K562 (cell line): ENCODE measurements at regions not wholly inside any gene's neighbourhood (a gene's known extent, or its start where the extent isn't known, plus 50 kb on each side); places are given as distances from the start of the nearest gene placed in this dataset.

Experiments used
- ATAC-seq: fragments of 200-7000 bp; cut with Tn5 transposase; 3 replicates; pipeline ENCODE4 v1.9.1; 2020; ENCODE audit warnings: moderate library complexity
- BruUV-seq: library from RNA; stranded (reverse); fragments of 400-500 nt; replicated peaks from 2 replicates; lab custom pipeline; 2021; lab: Mats Ljungman, UMichigan
- CTCF ChIA-PET: fragments of 300-600 bp; formaldehyde crosslinking; extraction: SDS; loops from one replicate; lab custom pipeline; 2021; ENCODE audit warnings: low intra/inter-chr PET ratio; lab: Yijun Ruan, JAX
- POLR2A ChIA-PET: fragments of 300-600, 350-650 bp; sonication (Branson Sonifier 250); formaldehyde crosslinking; extraction: SDS; loops from one replicate; lab custom pipeline; 2021; ENCODE audit warnings: antibody characterized with exemption, inconsistent platforms; lab: Yijun Ruan, JAX
- DNase-seq, 4 experiments: peaks; one replicate each; pipeline versions ENCODE4 v3.0.0 to v3.0.0-alpha.2; 2011 to 2018; ENCODE audit warnings: low spot score in 3 of 4, mixed read lengths in 3 of 4; ENCODE audit errors: extremely low read depth in 1 of 4
- FAIRE-seq: peaks from 2 replicates; lab custom pipeline; 2011; peaks lifted over from hg19 to GRCh38; lab: Jason Lieb, UNC
- H2AFZ ChIP-seq: 2 replicates; pipeline ENCODE4 v1.6.0; 2011; ENCODE audit warnings: low read depth, low read length, control low read depth, inconsistent platforms
- H3K27ac ChIP-seq: fragments of 200-600 bp; 3 replicates; pipeline ENCODE4 v1.8.0; 2011; ENCODE audit warnings: low read depth, mild to moderate bottlenecking, control low read depth, inconsistent platforms, low read length, moderate library complexity, mixed read lengths; ENCODE audit errors: extremely low read depth
- H3K27me3 ChIP-seq, 2 experiments: fragments of 300-600 bp in 1 of 2; 2 replicates in 1 of 2; 3 replicates in 1 of 2; pipeline versions ENCODE4 v1.6.0 to v1.8.0; 2011; ENCODE audit warnings: inconsistent platforms in 2 of 2, low read length in 2 of 2, mild to moderate bottlenecking in 1 of 2, mixed read lengths in 1 of 2, moderate library complexity in 1 of 2; ENCODE audit not compliant: control insufficient read depth in 2 of 2, insufficient read depth in 2 of 2
- H3K36me3 ChIP-seq: fragments of 300-600 bp; 3 replicates; pipeline ENCODE4 v1.8.0; 2011; ENCODE audit warnings: mild to moderate bottlenecking, low read length, inconsistent platforms; ENCODE audit not compliant: control insufficient read depth, insufficient read depth
- H3K4me1 ChIP-seq, 2 experiments: fragments of 200-600 bp in 1 of 2; replicated peaks in 1 of 2; 2 replicates in 1 of 2; 3 replicates in 1 of 2; pipeline versions ENCODE4 v1.5.1 to v1.8.0; 2011; ENCODE audit warnings: inconsistent platforms in 2 of 2, low read length in 2 of 2, mild to moderate bottlenecking in 1 of 2, mixed read lengths in 1 of 2, moderate library complexity in 1 of 2; ENCODE audit not compliant: control insufficient read depth in 2 of 2, insufficient read depth in 2 of 2
- H3K4me2 ChIP-seq: 2 replicates; pipeline ENCODE4 v1.6.1; 2011; ENCODE audit warnings: low read length, control low read depth, inconsistent platforms, mixed read lengths; ENCODE audit not compliant: insufficient read depth
- H3K4me3 ChIP-seq: fragments of 200-600 bp; sonication (generic), shearing (Covaris generic); 2 replicates; pipeline ENCODE4 v1.5.1; 2016; ENCODE audit warnings: control low read depth, inconsistent platforms
- H3K79me2 ChIP-seq: fragments of 200-600 bp; 3 replicates; pipeline ENCODE4 v1.8.0; 2011; ENCODE audit warnings: low read length, inconsistent platforms; ENCODE audit not compliant: control insufficient read depth, insufficient read depth
- H3K9ac ChIP-seq, 2 experiments: 2 replicates each; pipeline versions ENCODE4 v1.6.0 to v1.6.1; 2011; ENCODE audit warnings: low read depth in 2 of 2, low read length in 2 of 2, control low read depth in 1 of 2, inconsistent platforms in 1 of 2, mild to moderate bottlenecking in 1 of 2, mixed read lengths in 1 of 2; ENCODE audit not compliant: insufficient read depth in 1 of 2
- H3K9me1 ChIP-seq: one replicate; pipeline ENCODE4 v1.6.0; 2011; ENCODE audit warnings: inconsistent platforms, mild to moderate bottlenecking, low read length, moderate library complexity; ENCODE audit not compliant: control insufficient read depth, insufficient read depth
- H3K9me3 ChIP-seq: replicated peaks from 2 replicates; pipeline ENCODE4 v1.5.1; 2011; ENCODE audit warnings: low read depth, low read length, inconsistent platforms; ENCODE audit not compliant: control insufficient read depth, insufficient read depth
- H4K20me1 ChIP-seq: replicated peaks from 2 replicates; pipeline ENCODE4 v1.6.1; 2011; ENCODE audit warnings: low read length, inconsistent platforms, mixed read lengths; ENCODE audit not compliant: control insufficient read depth, insufficient read depth
- CXXC5 ChIP-seq: fragments of 250-450 bp; sonication (Bioruptor Pico); IDR thresholded peaks from 2 replicates; pipeline ENCODE4 v1.8.0; 2022; ENCODE audit warnings: inconsistent platforms, mild to moderate bottlenecking, moderate library complexity
- HNRNPLL ChIP-seq: fragments of 200-400 bp; formaldehyde crosslinking; IDR thresholded peaks from 2 replicates; pipeline ENCODE4 v1.6.1; 2017; ENCODE audit warnings: low read length, low read depth, mild to moderate bottlenecking; ENCODE audit not compliant: poor library complexity, severe bottlenecking
- RBFOX2 ChIP-seq: fragments of 200-400 bp; formaldehyde crosslinking; IDR thresholded peaks from 2 replicates; pipeline ENCODE4 v1.6.1; 2017; ENCODE audit warnings: low read depth, mild to moderate bottlenecking, low read length, moderate library complexity
- SP1 ChIP-seq: sonication (generic); formaldehyde crosslinking; IDR thresholded peaks from 2 replicates; pipeline ENCODE4 v1.8.1; 2022; ENCODE audit warnings: mild to moderate bottlenecking, missing genetic modification reagents
- SREBF1 ChIP-seq: fragments of 150-350 bp; IDR thresholded peaks from 2 replicates; pipeline ENCODE4 v1.6.1; 2014; ENCODE audit warnings: antibody characterized with exemption, low read depth, low read length, borderline replicate concordance
- SRSF1 ChIP-seq: fragments of 200-400 bp; formaldehyde crosslinking; IDR thresholded peaks from 2 replicates; pipeline ENCODE4 v1.6.1; 2017; ENCODE audit warnings: mild to moderate bottlenecking, low read depth, low read length, moderate library complexity
- WGBS: fragments of 100-300 bp; shearing (Covaris generic); methylation state at CpG from one replicate; pipeline ENCODE4 v1.1.6; 2016; ENCODE audit warnings: low coverage, mixed read lengths; ENCODE audit not compliant: insufficient coverage; ENCODE audit errors: missing lambda C conversion rate; 5-methylcytosine and 5-hydroxymethylcytosine counted together
- in situ Hi-C: fragments of 300-500 bp; cut with MboI; formaldehyde crosslinking; loops from 4 replicates; pipeline ENCODE4 v1.15.0; 2018; ENCODE audit warnings: inconsistent platforms, mixed read lengths
- intact Hi-C: fragments of 100-400 bp; cut with micrococcal nuclease; formaldehyde crosslinking; loops from 2 replicates; pipeline ENCODE4 v1.14.2; 2022
- TF ChIP-seq, protein P1 (sequence below): fragments of 450-650 bp; IDR thresholded peaks from 2 replicates; pipeline ENCODE4 v1.6.1; 2017; ENCODE audit warnings: mild to moderate bottlenecking, moderate library complexity
- TF ChIP-seq, protein P2 (sequence below): sonication (generic); formaldehyde crosslinking; IDR thresholded peaks from 2 replicates; pipeline ENCODE4 v1.8.1; 2023; ENCODE audit warnings: mild to moderate bottlenecking, missing genetic modification reagents

DNA sequence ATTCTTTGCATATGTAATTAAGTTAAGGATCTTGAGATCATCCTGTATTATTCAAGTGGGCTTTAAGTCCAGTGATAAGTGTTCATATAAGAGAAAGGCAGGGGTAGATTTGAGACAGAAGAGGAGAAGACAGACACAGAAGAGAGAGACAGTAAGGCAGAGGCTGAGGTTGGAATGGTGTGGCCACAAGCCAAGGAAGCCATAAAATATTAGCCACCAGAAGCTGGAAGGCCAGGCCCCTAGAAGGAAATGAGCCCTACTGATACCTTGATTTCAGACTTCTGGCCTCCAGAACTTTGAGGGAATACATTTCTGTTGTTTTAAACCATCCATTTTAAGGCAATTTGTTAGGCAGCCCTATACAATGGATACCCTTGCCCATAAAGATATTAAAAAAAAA is 66.9 kb upstream of the DLX2 start:
- FAIRE-seq (no peak), DNase-seq (no peak), ATAC-seq (no peak)
- peaks cover 26 to 35% of the 10 kb centered on the region in 2 experiments for H3K27me3 ChIP-seq
- no peaks in the 10 kb centered on the region for H3K36me3 ChIP-seq
- no peak overlapping the region for H2AFZ ChIP-seq
- intact Hi-C loops, result no loop called here
- H3K4me1 ChIP-seq, result peaks cover 0 to 7% of the 10 kb centered on the region in 2 experiments; a peak in 2 of 5 replicates
- no peaks in the 10 kb centered on the region; the same call in 1 of the 2 replicates for H3K9me3 ChIP-seq
- H3K27ac ChIP-seq, result no peak overlapping the region
- ChIA-PET CTCF (no interaction called here), POLR2A (no interaction called here)
- H3K9ac ChIP-seq, result no peak overlapping the region
- H3K79me2 ChIP-seq, result no peaks in the 10 kb centered on the region
- BruUV-seq, result no TSS peak
- H3K4me3 ChIP-seq, result no peak overlapping the region
- no peaks in the 10 kb centered on the region for H3K9me1 ChIP-seq
- no peak overlapping the region for H3K4me2 ChIP-seq
- peaks cover 4% of the 10 kb centered on the region; the same call in 1 of the 2 replicates for H4K20me1 ChIP-seq
- TF ChIP-seq, protein P1, sequence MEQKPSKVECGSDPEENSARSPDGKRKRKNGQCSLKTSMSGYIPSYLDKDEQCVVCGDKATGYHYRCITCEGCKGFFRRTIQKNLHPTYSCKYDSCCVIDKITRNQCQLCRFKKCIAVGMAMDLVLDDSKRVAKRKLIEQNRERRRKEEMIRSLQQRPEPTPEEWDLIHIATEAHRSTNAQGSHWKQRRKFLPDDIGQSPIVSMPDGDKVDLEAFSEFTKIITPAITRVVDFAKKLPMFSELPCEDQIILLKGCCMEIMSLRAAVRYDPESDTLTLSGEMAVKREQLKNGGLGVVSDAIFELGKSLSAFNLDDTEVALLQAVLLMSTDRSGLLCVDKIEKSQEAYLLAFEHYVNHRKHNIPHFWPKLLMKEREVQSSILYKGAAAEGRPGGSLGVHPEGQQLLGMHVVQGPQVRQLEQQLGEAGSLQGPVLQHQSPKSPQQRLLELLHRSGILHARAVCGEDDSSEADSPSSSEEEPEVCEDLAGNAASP, result no peak
- in situ Hi-C loops, result loop anchor here (5.0 kb wide), 1 partner anchor 293 kb away; no protein-coding TSS in a partner anchor

DNA sequence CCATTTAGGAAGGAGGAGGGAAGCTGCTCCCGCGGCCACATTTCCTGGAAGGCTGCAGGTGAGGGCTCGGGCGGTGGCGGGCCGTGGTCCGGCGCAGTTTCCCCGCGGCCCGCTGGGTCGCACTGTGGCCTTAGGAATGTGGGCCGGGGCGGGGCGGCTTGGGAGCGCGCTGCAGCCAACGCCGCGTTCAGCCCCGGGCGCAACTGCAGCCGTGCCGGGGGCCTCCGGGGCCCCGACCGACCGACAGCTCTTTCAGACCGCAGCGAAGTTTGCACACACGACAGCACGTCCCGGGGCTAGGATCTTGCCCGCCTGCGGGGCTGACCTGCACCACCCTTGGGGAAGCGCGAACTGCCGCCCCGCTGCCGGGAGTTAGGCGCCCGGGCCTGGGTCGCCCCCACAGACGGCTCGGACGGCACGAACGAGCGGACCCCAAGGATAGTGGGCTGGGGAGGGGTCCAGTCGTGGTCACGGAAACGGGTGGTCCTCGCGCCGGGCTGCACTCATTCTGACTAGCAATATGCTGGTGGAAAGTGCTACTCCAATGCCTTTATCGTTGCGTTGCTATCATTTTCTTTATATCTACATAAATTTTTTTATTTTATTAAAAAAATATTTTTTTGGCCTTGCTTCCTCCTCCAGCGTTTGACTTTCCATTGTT is 69.9 kb upstream of the DLX2 start:
- H3K79me2 ChIP-seq, result no peaks in the 10 kb centered on the region
- peaks cover 24 to 29% of the 10 kb centered on the region in 2 experiments for H3K27me3 ChIP-seq
- H3K4me1 ChIP-seq, result peaks cover 0 to 7% of the 10 kb centered on the region in 2 experiments; a peak in 2 of 5 replicates
- CTCF ChIA-PET, result interaction anchor here (1.1 to 2.9 kb wide), 5 partner anchors 54 to 312 kb away, joined by 3 to 27 read pairs (median 8); no protein-coding TSS in a partner anchor
- FAIRE-seq (no peak), ATAC-seq (peak; percentile 100), DNase-seq (peak; percentile 63 to 80 (median 68))
- peak overlapping the region; percentile 6; the same call in 1 of the 2 replicates for H3K4me3 ChIP-seq
- intact Hi-C loops, result loop anchor here (1.0 kb wide), 1 partner anchor 293 kb away; no protein-coding TSS in a partner anchor
- H4K20me1 ChIP-seq, result peaks cover 4% of the 10 kb centered on the region; the same call in 1 of the 2 replicates
- H3K9me1 ChIP-seq, result no peaks in the 10 kb centered on the region
- H3K27ac ChIP-seq, result no peak overlapping the region
- no TSS peak for BruUV-seq
- WGBS, result 6% methylated on average over 58 of the region's 58 CpGs
- no peaks in the 10 kb centered on the region; the same call in 1 of the 2 replicates for H3K9me3 ChIP-seq
- peak overlapping the region; percentile 61 for H2AFZ ChIP-seq
- H3K4me2 ChIP-seq, result peak overlapping the region; percentile 45
- H3K9ac ChIP-seq, result peak overlapping the region in 1 of 2 experiments; percentile 41; a peak in 1 of 4 replicates
- H3K36me3 ChIP-seq, result no peaks in the 10 kb centered on the region
- in situ Hi-C loops, result loop anchor here (5.0 kb wide), 1 partner anchor 290 kb away; no protein-coding TSS in a partner anchor
- POLR2A ChIA-PET, result interaction anchor here (0.6 to 0.7 kb wide), 2 partner anchors 306 to 334 kb away, joined by 3 read pairs; no protein-coding TSS in a partner anchor
- TF ChIP-seq HNRNPLL, result peak; percentile 27
- TF ChIP-seq SREBF1, result no peak
- peak; percentile 55 for TF ChIP-seq CXXC5
- no peak for TF ChIP-seq SRSF1
- TF ChIP-seq, protein P2, sequence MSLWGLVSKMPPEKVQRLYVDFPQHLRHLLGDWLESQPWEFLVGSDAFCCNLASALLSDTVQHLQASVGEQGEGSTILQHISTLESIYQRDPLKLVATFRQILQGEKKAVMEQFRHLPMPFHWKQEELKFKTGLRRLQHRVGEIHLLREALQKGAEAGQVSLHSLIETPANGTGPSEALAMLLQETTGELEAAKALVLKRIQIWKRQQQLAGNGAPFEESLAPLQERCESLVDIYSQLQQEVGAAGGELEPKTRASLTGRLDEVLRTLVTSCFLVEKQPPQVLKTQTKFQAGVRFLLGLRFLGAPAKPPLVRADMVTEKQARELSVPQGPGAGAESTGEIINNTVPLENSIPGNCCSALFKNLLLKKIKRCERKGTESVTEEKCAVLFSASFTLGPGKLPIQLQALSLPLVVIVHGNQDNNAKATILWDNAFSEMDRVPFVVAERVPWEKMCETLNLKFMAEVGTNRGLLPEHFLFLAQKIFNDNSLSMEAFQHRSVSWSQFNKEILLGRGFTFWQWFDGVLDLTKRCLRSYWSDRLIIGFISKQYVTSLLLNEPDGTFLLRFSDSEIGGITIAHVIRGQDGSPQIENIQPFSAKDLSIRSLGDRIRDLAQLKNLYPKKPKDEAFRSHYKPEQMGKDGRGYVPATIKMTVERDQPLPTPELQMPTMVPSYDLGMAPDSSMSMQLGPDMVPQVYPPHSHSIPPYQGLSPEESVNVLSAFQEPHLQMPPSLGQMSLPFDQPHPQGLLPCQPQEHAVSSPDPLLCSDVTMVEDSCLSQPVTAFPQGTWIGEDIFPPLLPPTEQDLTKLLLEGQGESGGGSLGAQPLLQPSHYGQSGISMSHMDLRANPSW (CRISPR knock-in tag), result no peak
- TF ChIP-seq SP1 (CRISPR knock-in tag), result no peak
- no peak for TF ChIP-seq RBFOX2
